ENCODE measurements at regions not wholly inside any gene's neighbourhood (a gene's known extent, or its start where the extent isn't known, plus 50 kb on each side); places are given as distances from the start of the nearest gene placed in this dataset.

GRCh38 chr6:14837435-14837834 is 408.4 kb upstream of the JARID2 start:
- Histone ChIP-seq H3K27ac (no peak overlapping the region), H3K9me3 (no peaks in the 10 kb centered on the region), H3K36me3 (no peaks in the 10 kb centered on the region), H3K27me3 (no peaks in the 10 kb centered on the region), H3K4me1 (no peaks in the 10 kb centered on the region), H3K4me3 (no peak overlapping the region)
- no peak for DNase-seq (ENCODE audit: low spot score in 2 of 2)
- TF ChIP-seq, protein P1, sequence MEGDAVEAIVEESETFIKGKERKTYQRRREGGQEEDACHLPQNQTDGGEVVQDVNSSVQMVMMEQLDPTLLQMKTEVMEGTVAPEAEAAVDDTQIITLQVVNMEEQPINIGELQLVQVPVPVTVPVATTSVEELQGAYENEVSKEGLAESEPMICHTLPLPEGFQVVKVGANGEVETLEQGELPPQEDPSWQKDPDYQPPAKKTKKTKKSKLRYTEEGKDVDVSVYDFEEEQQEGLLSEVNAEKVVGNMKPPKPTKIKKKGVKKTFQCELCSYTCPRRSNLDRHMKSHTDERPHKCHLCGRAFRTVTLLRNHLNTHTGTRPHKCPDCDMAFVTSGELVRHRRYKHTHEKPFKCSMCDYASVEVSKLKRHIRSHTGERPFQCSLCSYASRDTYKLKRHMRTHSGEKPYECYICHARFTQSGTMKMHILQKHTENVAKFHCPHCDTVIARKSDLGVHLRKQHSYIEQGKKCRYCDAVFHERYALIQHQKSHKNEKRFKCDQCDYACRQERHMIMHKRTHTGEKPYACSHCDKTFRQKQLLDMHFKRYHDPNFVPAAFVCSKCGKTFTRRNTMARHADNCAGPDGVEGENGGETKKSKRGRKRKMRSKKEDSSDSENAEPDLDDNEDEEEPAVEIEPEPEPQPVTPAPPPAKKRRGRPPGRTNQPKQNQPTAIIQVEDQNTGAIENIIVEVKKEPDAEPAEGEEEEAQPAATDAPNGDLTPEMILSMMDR (IDR thresholded peaks at IDR 0.05): no peak
- intact Hi-C loops (cut with DNase I): no loop called here

- Histone ChIP-seq H3K4me3 (no peak overlapping the region), H3K27me3 (no peaks in the 10 kb centered on the region), H3K4me1 (no peaks in the 10 kb centered on the region), H3K9me3 (no peaks in the 10 kb centered on the region), H3K27ac (no peak overlapping the region), H3K36me3 (no peaks in the 10 kb centered on the region)
- TF ChIP-seq, protein P1 (IDR thresholded peaks at IDR 0.05): no peak
- intact Hi-C loops (cut with DNase I): no loop called here
- no peak for DNase-seq (ENCODE audit: low spot score in 2 of 2)
Measured at GRCh38 chr6:14838133-14838583, 407.7 kb upstream of the JARID2 start.

- TF ChIP-seq, protein P1 (IDR thresholded peaks at IDR 0.05): no peak
- no peaks in the 10 kb centered on the region for H3K4me1 ChIP-seq
- no peaks in the 10 kb centered on the region for H3K9me3 ChIP-seq
- H3K27ac ChIP-seq: no peak overlapping the region
- intact Hi-C loops (cut with DNase I): no loop called here
- no peaks in the 10 kb centered on the region for H3K36me3 ChIP-seq
- H3K4me3 ChIP-seq: no peak overlapping the region
- no peak for DNase-seq (ENCODE audit: low spot score in 2 of 2)
- H3K27me3 ChIP-seq: no peaks in the 10 kb centered on the region
Measured at GRCh38 chr6:14841901-14842421, 403.9 kb upstream of the JARID2 start.

DNA sequence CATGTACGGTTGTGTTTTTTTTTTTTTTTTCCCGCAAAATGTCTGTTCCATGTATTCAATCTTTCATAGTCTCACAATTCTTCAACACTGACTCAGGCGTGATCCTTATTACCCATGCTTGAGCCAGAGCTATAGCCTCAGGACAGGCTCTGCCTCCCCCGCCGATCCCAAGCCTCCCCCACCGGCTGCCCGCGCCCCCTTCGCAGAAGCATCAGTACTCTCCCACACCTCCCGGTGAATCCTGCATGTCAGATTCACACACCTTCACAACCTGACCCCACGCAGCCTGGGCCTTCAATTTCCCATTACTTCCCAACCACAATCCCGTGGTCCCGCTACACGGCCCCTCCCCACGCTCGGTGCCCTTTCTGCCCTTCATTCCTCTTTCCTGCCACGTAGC is 401.5 kb upstream of the JARID2 start:
- Histone ChIP-seq H3K27me3 (no peaks in the 10 kb centered on the region), H3K4me3 (no peak overlapping the region), H3K36me3 (no peaks in the 10 kb centered on the region), H3K9me3 (no peaks in the 10 kb centered on the region), H3K27ac (no peak overlapping the region), H3K4me1 (no peaks in the 10 kb centered on the region)
- intact Hi-C loops (cut with DNase I): no loop called here
- no peak for DNase-seq (ENCODE audit: low spot score in 2 of 2)
- TF ChIP-seq, protein P1 (IDR thresholded peaks at IDR 0.05): no peak

DNA sequence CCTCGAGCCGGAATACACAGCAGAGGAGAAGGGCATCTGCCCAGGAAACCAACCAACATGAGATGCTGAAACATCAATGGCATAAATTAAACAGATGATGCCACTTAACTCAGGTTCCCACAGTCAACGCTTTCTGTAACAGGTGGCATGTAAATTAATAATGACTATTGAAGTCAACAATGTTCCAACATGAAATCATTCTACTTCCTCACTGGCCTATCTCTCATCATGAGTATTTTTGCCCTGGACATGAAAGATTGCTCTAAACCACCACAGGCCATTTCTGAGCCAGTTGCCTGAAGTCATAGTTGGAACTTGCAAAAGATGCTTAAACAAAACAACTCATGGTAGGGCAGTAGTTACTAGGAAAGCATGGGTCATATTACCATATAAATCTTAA is 397.9 kb upstream of the JARID2 start:
- intact Hi-C loops (cut with DNase I): no loop called here
- no peak for DNase-seq (ENCODE audit: low spot score in 2 of 2)
- Histone ChIP-seq H3K36me3 (no peaks in the 10 kb centered on the region), H3K27me3 (no peaks in the 10 kb centered on the region), H3K4me3 (no peak overlapping the region), H3K9me3 (no peaks in the 10 kb centered on the region), H3K27ac (no peak overlapping the region), H3K4me1 (no peaks in the 10 kb centered on the region)
- TF ChIP-seq, protein P1 (IDR thresholded peaks at IDR 0.05): no peak

DNA sequence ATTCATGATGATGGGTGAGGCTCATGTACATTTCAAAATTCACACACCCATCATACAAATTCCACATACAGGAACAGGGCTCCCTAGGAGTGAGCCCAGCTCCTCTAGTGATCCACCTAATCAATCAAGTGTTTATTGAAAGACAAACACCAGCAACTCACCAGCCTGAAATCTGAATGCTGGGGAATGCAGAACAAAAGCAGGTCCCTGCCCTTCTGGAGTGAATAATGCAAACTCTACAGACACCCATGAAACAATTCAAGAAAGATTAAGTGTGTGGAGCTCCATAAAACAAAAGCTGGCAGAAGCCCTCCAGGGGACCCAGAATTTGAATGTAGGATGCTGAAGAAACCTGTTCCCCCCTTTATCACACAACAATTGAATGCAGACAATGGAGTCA is 396.7 kb upstream of the JARID2 start:
- no peaks in the 10 kb centered on the region for H3K27me3 ChIP-seq
- TF ChIP-seq, protein P1 (IDR thresholded peaks at IDR 0.05): no peak
- intact Hi-C loops (cut with DNase I): no loop called here

More for the DNA sequence above, 396.7 kb upstream of the JARID2 start:
- Histone ChIP-seq H3K27ac (no peak overlapping the region), H3K36me3 (no peaks in the 10 kb centered on the region), H3K4me3 (no peak overlapping the region), H3K4me1 (no peaks in the 10 kb centered on the region), H3K9me3 (no peaks in the 10 kb centered on the region)
- no peak for DNase-seq (ENCODE audit: low spot score in 2 of 2)
